Type B pancreatic cell (in vitro differentiated cells): ENCODE measurements at regions not wholly inside any gene's neighbourhood (a gene's known extent, or its start where the extent isn't known, plus 50 kb on each side); places are given as distances from the start of the nearest gene placed in this dataset.

ENCODE experiments used
- DNase-seq: peaks from one replicate; pipeline ENCODE4 v3.0.0; 2021; ENCODE audit warnings: mixed read lengths; ENCODE audit not compliant: unreplicated experiment; ENCODE audit errors: extremely low spot score
- H3K27ac Mint-ChIP-seq: 2 replicates; pipeline ENCODE4 v1.8.0; 2021; ENCODE audit warnings: mild to moderate bottlenecking, mixed read lengths
- H3K27me3 Mint-ChIP-seq: 2 replicates; pipeline ENCODE4 v1.8.0; 2021; ENCODE audit warnings: mixed read lengths
- H3K36me3 Mint-ChIP-seq: 2 replicates; pipeline ENCODE4 v1.8.0; 2021; ENCODE audit warnings: mixed read lengths
- H3K4me1 Mint-ChIP-seq: one replicate; pipeline ENCODE4 v1.8.0; 2021; ENCODE audit warnings: mixed read lengths; ENCODE audit not compliant: unreplicated experiment
- H3K4me3 Mint-ChIP-seq: 2 replicates; pipeline ENCODE4 v1.8.0; 2021; ENCODE audit warnings: mild to moderate bottlenecking, mixed read lengths
- H3K9me3 Mint-ChIP-seq: 2 replicates; pipeline ENCODE4 v1.8.0; 2021; ENCODE audit warnings: mixed read lengths
- CTCF ChIP-seq: fragments of 200-600 bp; sonication (generic); conservative IDR thresholded peaks from 2 replicates; pipeline ENCODE4 v1.5.0; 2021; ENCODE audit warnings: antibody characterized with exemption, mild to moderate bottlenecking

- no peaks in the 10 kb centered on the region for H3K36me3 Mint-ChIP-seq
- no peak for DNase-seq
- H3K27ac Mint-ChIP-seq, result no peak overlapping the region
- TF ChIP-seq CTCF, result no peak
- H3K27me3 Mint-ChIP-seq, result no peaks in the 10 kb centered on the region
- H3K9me3 Mint-ChIP-seq, result no peaks in the 10 kb centered on the region
- H3K4me1 Mint-ChIP-seq, result no peaks in the 10 kb centered on the region
- H3K4me3 Mint-ChIP-seq, result no peak overlapping the region
Measured at GRCh38 chr1:170284951-170285350, 139.2 kb downstream of the NTMT2 start.

- Mint-ChIP-seq H3K4me3 (no peak overlapping the region), H3K27ac (no peak overlapping the region), H3K4me1 (peaks cover 3% of the 10 kb centered on the region), H3K36me3 (no peaks in the 10 kb centered on the region), H3K27me3 (no peaks in the 10 kb centered on the region), H3K9me3 (no peaks in the 10 kb centered on the region)
- no peak for TF ChIP-seq CTCF
- no peak for DNase-seq
Measured at GRCh38 chr1:170288155-170288554, 142.4 kb downstream of the NTMT2 start.

GRCh38 chr1:170290276-170290675 is 144.5 kb downstream of the NTMT2 start:
- H3K9me3 Mint-ChIP-seq, result no peaks in the 10 kb centered on the region
- no peak overlapping the region for H3K27ac Mint-ChIP-seq
- DNase-seq, result no peak
- H3K4me1 Mint-ChIP-seq, result peaks cover 3% of the 10 kb centered on the region
- no peaks in the 10 kb centered on the region for H3K36me3 Mint-ChIP-seq
- TF ChIP-seq CTCF, result no peak
- no peaks in the 10 kb centered on the region for H3K27me3 Mint-ChIP-seq
- no peak overlapping the region for H3K4me3 Mint-ChIP-seq

GRCh38 chr1:170290991-170291390 is 145.2 kb downstream of the NTMT2 start:
- Mint-ChIP-seq H3K27me3 (no peaks in the 10 kb centered on the region), H3K4me1 (peaks cover 3% of the 10 kb centered on the region), H3K9me3 (no peaks in the 10 kb centered on the region), H3K4me3 (no peak overlapping the region), H3K36me3 (no peaks in the 10 kb centered on the region), H3K27ac (no peak overlapping the region)
- TF ChIP-seq CTCF, result no peak
- no peak for DNase-seq

GRCh38 chr1:170291516-170291915 is 145.8 kb downstream of the NTMT2 start:
- no peaks in the 10 kb centered on the region for H3K36me3 Mint-ChIP-seq
- no peak overlapping the region for H3K27ac Mint-ChIP-seq
- H3K4me3 Mint-ChIP-seq, result no peak overlapping the region
- no peaks in the 10 kb centered on the region for H3K27me3 Mint-ChIP-seq
- no peak for DNase-seq
- H3K9me3 Mint-ChIP-seq, result no peaks in the 10 kb centered on the region
- no peak for TF ChIP-seq CTCF
- peaks cover 3% of the 10 kb centered on the region for H3K4me1 Mint-ChIP-seq

- no peak overlapping the region for H3K4me3 Mint-ChIP-seq
- no peaks in the 10 kb centered on the region for H3K36me3 Mint-ChIP-seq
- H3K27ac Mint-ChIP-seq, result no peak overlapping the region
- no peaks in the 10 kb centered on the region for H3K27me3 Mint-ChIP-seq
- H3K9me3 Mint-ChIP-seq, result no peaks in the 10 kb centered on the region
- TF ChIP-seq CTCF, result no peak
- DNase-seq, result no peak
- H3K4me1 Mint-ChIP-seq, result no peaks in the 10 kb centered on the region
Measured at GRCh38 chr1:170296211-170296610, 150.5 kb downstream of the NTMT2 start.
